Thyroid gland (tissue), 4 donors: ENCODE measurements at regions not wholly inside any gene's neighbourhood (a gene's known extent, or its start where the extent isn't known, plus 50 kb on each side); places are given as distances from the start of the nearest gene placed in this dataset.

Source experiments
- DNase-seq, 2 donors: peaks; one replicate each; pipeline ENCODE4 v3.0.0-alpha.2; 2019
- H3K27ac ChIP-seq, 3 donors: fragments of 200-600 bp; sonication (generic); 1 replicate in 2 of 3; 2 replicates in 1 of 3; pipeline ENCODE4 v1.5.1; 2016 to 2019; ENCODE audit warnings: mild to moderate bottlenecking in 1 of 3, moderate library complexity in 1 of 3
- H3K27me3 ChIP-seq: fragments of 200-600 bp; sonication (generic); one replicate; pipeline ENCODE4 v1.5.1; 2019
- H3K36me3 ChIP-seq, 2 donors: fragments of 200-600 bp; sonication (generic); one replicate each; pipeline ENCODE4 v1.5.1; 2016 to 2019
- H3K4me1 ChIP-seq, 2 donors: fragments of 200-600 bp; sonication (generic); one replicate each; pipeline ENCODE4 v1.5.1; 2017 to 2019
- H3K4me3 ChIP-seq, 3 donors: fragments of 200-600 bp; sonication (generic); replicated peaks in 1 of 3; 1 replicate in 2 of 3; 2 replicates in 1 of 3; pipeline ENCODE4 v1.5.1; 2016; ENCODE audit warnings: mild to moderate bottlenecking in 1 of 3
- H3K9me3 ChIP-seq: fragments of 200-600 bp; sonication (generic); one replicate; pipeline ENCODE4 v1.5.1; 2017
- POLR2A ChIP-seq, 2 donors: fragments of 450-650 bp; IDR thresholded peaks; one replicate each; pipeline ENCODE4 v1.6.1; 2017; ENCODE audit warnings: antibody characterized with exemption in 2 of 2, mild to moderate bottlenecking in 2 of 2, moderate library complexity in 1 of 2
- WGBS, 2 donors: methylation state at CpG; one replicate each; pipeline ENCODE4 v1.1.5; 2017; 5-methylcytosine and 5-hydroxymethylcytosine counted together
- intact Hi-C: fragments of 100-400 bp; cut with DNase I; formaldehyde crosslinking; loops from one replicate; pipeline ENCODE4 v1.15.1; 2023
- TF ChIP-seq, protein P1 (sequence below), 6 experiments: fragments of 200-600 bp in 3 of 6; fragments of 450-650 bp in 3 of 6; sonication (generic) in 3 of 6; IDR thresholded peaks; one replicate each; pipeline ENCODE4 v1.5.1; 2016 to 2019; ENCODE audit warnings: antibody characterized with exemption in 6 of 6, mild to moderate bottlenecking in 2 of 6, inconsistent platforms in 1 of 6, moderate library complexity in 1 of 6

DNA sequence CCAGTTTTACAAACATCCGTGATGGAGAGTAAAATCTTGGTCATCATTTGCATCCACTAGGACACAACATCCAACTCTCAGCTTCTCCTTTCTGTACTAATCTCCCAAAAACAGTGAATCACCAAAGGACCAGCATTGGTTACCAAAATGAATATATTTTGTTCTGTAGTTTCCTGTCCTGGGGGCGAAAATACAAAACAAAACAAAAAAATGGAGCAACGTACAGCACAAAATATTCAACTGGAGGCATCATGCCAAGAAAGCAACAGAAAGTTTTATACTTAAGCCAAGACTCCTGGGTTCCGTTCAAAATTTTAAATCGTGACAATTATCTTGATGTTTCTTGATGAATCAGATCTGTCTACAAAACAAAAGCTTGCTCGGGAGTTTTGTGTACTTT lies 126.6 kb upstream of the CCDC28A start:
- H3K36me3 ChIP-seq, result no peaks in the 10 kb centered on the region
- no peak overlapping the region for H3K4me3 ChIP-seq
- no peak for TF ChIP-seq POLR2A (IDR thresholded peaks at IDR 0.05)
- TF ChIP-seq, protein P1, sequence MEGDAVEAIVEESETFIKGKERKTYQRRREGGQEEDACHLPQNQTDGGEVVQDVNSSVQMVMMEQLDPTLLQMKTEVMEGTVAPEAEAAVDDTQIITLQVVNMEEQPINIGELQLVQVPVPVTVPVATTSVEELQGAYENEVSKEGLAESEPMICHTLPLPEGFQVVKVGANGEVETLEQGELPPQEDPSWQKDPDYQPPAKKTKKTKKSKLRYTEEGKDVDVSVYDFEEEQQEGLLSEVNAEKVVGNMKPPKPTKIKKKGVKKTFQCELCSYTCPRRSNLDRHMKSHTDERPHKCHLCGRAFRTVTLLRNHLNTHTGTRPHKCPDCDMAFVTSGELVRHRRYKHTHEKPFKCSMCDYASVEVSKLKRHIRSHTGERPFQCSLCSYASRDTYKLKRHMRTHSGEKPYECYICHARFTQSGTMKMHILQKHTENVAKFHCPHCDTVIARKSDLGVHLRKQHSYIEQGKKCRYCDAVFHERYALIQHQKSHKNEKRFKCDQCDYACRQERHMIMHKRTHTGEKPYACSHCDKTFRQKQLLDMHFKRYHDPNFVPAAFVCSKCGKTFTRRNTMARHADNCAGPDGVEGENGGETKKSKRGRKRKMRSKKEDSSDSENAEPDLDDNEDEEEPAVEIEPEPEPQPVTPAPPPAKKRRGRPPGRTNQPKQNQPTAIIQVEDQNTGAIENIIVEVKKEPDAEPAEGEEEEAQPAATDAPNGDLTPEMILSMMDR (IDR thresholded peaks at IDR 0.05), result no peak
- H3K27me3 ChIP-seq, result no peaks in the 10 kb centered on the region
- no peak overlapping the region for H3K27ac ChIP-seq
- H3K4me1 ChIP-seq, result no peaks in the 10 kb centered on the region
- WGBS, 2 donors, result 55 to 65% methylated on average over 6 of the region's 6 CpGs
- DNase-seq, result no peak
- intact Hi-C loops, result no loop called here
- no peaks in the 10 kb centered on the region for H3K9me3 ChIP-seq

DNA sequence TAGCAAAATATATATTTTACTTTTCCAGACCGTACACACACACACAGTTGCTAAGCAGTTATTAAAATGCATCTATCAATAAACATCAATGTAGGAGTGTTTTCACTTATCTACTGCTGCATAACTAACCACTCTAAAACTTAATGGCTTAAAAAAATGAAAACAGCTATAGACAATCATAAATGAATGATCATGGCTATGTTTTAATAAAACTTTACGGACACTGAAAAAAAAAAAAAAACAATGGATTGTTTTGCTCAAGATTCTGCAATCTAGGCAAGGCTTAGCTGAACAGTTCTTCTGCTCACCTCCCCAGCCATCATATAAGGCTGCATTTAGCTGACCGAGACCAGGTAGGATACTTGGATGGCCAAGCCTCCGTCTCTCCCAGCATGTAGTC lies 125.4 kb upstream of the CCDC28A start:
- no peaks in the 10 kb centered on the region for H3K36me3 ChIP-seq
- no peaks in the 10 kb centered on the region for H3K9me3 ChIP-seq
- H3K4me1 ChIP-seq, result peaks cover 0 to 1% of the 10 kb centered on the region in 2 donors
- no peak overlapping the region for H3K27ac ChIP-seq
- intact Hi-C loops, result no loop called here
- H3K27me3 ChIP-seq, result no peaks in the 10 kb centered on the region
- DNase-seq, result no peak
- WGBS, 2 donors, result 88 to 98% methylated on average over 4 of the region's 4 CpGs
- H3K4me3 ChIP-seq, result no peak overlapping the region
- no peak for TF ChIP-seq POLR2A (IDR thresholded peaks at IDR 0.05)
- TF ChIP-seq, protein P1 (IDR thresholded peaks at IDR 0.05), result no peak

DNA sequence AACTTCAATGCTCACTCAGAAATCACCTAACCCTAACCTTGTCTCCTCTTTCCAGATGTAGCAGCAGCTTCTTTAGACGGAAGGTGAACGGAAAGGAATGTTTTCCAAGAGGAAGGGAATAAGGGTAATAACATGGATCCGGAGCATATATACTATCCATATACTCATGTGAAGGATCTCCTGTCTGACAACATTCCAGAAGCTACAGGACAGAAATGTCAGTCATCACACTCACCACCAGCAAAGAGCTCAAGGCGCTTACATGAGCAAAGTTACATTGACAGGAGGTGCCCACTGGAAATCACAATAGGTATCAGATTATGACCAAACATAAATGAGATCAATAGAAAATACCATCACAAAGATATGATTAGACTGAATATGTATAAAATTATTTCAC lies 122.1 kb upstream of the CCDC28A start:
- intact Hi-C loops, result no loop called here
- Histone ChIP-seq H3K36me3 (no peaks in the 10 kb centered on the region), H3K4me3 (no peak overlapping the region), H3K4me1 (peaks cover 0 to 8% of the 10 kb centered on the region in 2 donors), H3K27ac (no peak overlapping the region), H3K27me3 (no peaks in the 10 kb centered on the region), H3K9me3 (no peaks in the 10 kb centered on the region)
- WGBS, 2 donors, result 95 to 97% methylated on average over 4 of the region's 4 CpGs
- DNase-seq, result no peak
- no peak for TF ChIP-seq POLR2A (IDR thresholded peaks at IDR 0.05)
- TF ChIP-seq, protein P1 (IDR thresholded peaks at IDR 0.05), result no peak

DNA sequence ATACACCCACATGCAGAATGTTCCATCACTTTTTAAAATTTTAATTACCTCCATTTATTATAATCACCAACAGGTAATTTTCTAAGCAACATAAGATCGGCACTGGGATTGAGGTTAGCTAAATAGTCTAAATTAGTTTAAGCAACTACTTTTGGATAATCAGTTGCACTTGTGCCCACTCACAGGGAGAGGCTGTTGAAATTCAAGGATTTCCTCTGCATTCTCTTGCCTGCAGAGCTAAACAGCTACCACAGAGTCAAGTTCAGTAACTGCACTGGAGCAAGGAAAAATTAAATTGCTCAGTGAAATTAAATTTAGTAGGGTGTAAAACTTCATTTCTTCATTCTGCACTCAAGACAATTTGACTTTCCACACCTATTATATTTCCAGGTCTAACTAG lies 120.7 kb upstream of the CCDC28A start:
- DNase-seq, result no peak
- intact Hi-C loops, result no loop called here
- Histone ChIP-seq H3K27ac (no peak overlapping the region), H3K9me3 (no peaks in the 10 kb centered on the region), H3K4me1 (peaks cover 0 to 8% of the 10 kb centered on the region in 2 donors), H3K36me3 (no peaks in the 10 kb centered on the region), H3K27me3 (no peaks in the 10 kb centered on the region), H3K4me3 (no peak overlapping the region)
- TF ChIP-seq, protein P1 (IDR thresholded peaks at IDR 0.05), result no peak
- no peak for TF ChIP-seq POLR2A (IDR thresholded peaks at IDR 0.05)
- WGBS, 2 donors, result 24 to 36% methylated on average over 1 of the region's 1 CpG

DNA sequence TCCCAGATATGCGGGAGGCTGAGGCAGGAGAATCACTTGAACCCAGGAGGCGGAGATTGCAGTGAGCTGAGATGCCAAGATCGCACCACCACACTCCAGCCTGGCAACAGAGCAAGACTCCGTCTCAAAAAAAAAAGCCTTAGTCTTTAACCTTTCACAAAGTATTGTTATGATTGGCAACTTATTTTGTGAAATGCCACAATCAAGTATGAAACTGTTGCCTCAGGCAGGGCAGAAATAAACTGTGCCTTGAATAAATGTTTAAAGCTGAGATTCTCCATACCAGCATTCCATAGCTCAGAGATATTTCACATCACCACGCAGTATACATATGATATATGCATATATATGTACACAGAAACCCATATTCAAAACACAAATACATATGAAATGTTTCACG lies 120.1 kb upstream of the CCDC28A start:
- no peaks in the 10 kb centered on the region for H3K27me3 ChIP-seq
- H3K27ac ChIP-seq, result no peak overlapping the region
- 58 to 60% methylated on average over 6 of the region's 6 CpGs for WGBS, 2 donors
- H3K4me3 ChIP-seq, result no peak overlapping the region
- no peaks in the 10 kb centered on the region for H3K9me3 ChIP-seq
- no peaks in the 10 kb centered on the region for H3K36me3 ChIP-seq
- H3K4me1 ChIP-seq, result peaks cover 0 to 8% of the 10 kb centered on the region in 2 donors
- intact Hi-C loops, result no loop called here
- DNase-seq, result no peak
- TF ChIP-seq, protein P1 (IDR thresholded peaks at IDR 0.05), result no peak
- TF ChIP-seq POLR2A (IDR thresholded peaks at IDR 0.05), result no peak
